PC-3 (cell line): ENCODE measurements at regions not wholly inside any gene's neighbourhood (a gene's known extent, or its start where the extent isn't known, plus 50 kb on each side); places are given as distances from the start of the nearest gene placed in this dataset.

Experiments
- ATAC-seq: fragments of 200-7000 bp; cut with Tn5 transposase; 2 replicates; pipeline ENCODE4 v1.9.1; 2020; ENCODE audit warnings: mild to moderate bottlenecking, moderate library complexity
- BruUV-seq: library from RNA; stranded (reverse); fragments of 400-500 nt; replicated peaks from 2 replicates; lab custom pipeline; 2021; lab: Mats Ljungman, UMichigan
- CTCF ChIA-PET: fragments of 300-600 bp; sonication (Branson Sonifier 250); formaldehyde crosslinking; loops from one replicate; lab custom pipeline; 2022; ENCODE audit warnings: antibody characterized with exemption; lab: Charles Lee
- POLR2A ChIA-PET: fragments of 300-600 bp; sonication (Branson Sonifier 250); formaldehyde crosslinking; loops from one replicate; lab custom pipeline; 2022; ENCODE audit warnings: antibody characterized with exemption; ENCODE audit not compliant: unreplicated experiment; lab: Charles Lee
- DNase-seq: peaks from one replicate; pipeline ENCODE4 v3.0.0-alpha.2; 2015
- H2AFZ ChIP-seq: fragments of 300-600 bp; sonication (generic); 2 replicates; pipeline ENCODE4 v1.6.0; 2016; ENCODE audit warnings: antibody characterized with exemption, low read length
- H3F3A ChIP-seq: fragments of 300-600 bp; sonication (generic); one replicate; pipeline ENCODE4 v1.6.0; 2017; ENCODE audit warnings: antibody characterized with exemption, low read length, control low read depth, mild to moderate bottlenecking; ENCODE audit not compliant: unreplicated experiment
- H3K27ac ChIP-seq: fragments of 300-600 bp; sonication (generic); 2 replicates; pipeline ENCODE4 v1.5.1; 2016; ENCODE audit warnings: mild to moderate bottlenecking, low read length
- H3K27me3 ChIP-seq: fragments of 300-600 bp; sonication (generic); 2 replicates; pipeline ENCODE4 v1.6.1; 2016; ENCODE audit warnings: low read length, mixed read lengths
- H3K36me3 ChIP-seq: fragments of 300-600 bp; sonication (generic); 2 replicates; pipeline ENCODE4 v1.6.1; 2016; ENCODE audit warnings: low read depth, mixed run types, low read length, mixed read lengths
- H3K4me1 ChIP-seq: fragments of 300-600 bp; sonication (generic); 2 replicates; pipeline ENCODE4 v1.5.1; 2016; ENCODE audit warnings: low read length; ENCODE audit not compliant: insufficient read depth
- H3K4me2 ChIP-seq: fragments of 300-600 bp; sonication (generic); 2 replicates; pipeline ENCODE4 v1.6.0; 2016; ENCODE audit warnings: low read length
- H3K4me3 ChIP-seq: fragments of 300-600 bp; sonication (generic); 2 replicates; pipeline ENCODE4 v1.5.1; 2016; ENCODE audit warnings: mild to moderate bottlenecking, low read length, mixed read lengths
- H3K79me2 ChIP-seq: fragments of 300-600 bp; sonication (generic); 2 replicates; pipeline ENCODE4 v1.6.1; 2017; ENCODE audit warnings: low read length, mixed read lengths
- H3K9ac ChIP-seq: fragments of 300-600 bp; sonication (generic); 2 replicates; pipeline ENCODE4 v1.6.0; 2016; ENCODE audit warnings: mild to moderate bottlenecking, low read length
- H3K9me2 ChIP-seq: fragments of 300-600 bp; sonication (generic); replicated peaks from 2 replicates; pipeline ENCODE4 v1.6.1; 2016; ENCODE audit warnings: mixed run types, low read length, mixed read lengths
- H3K9me3 ChIP-seq: fragments of 300-600 bp; sonication (generic); 2 replicates; pipeline ENCODE4 v1.6.1; 2016; ENCODE audit warnings: low read length, mixed read lengths
- H4K20me1 ChIP-seq: fragments of 300-600 bp; sonication (generic); 2 replicates; pipeline ENCODE4 v1.6.1; 2016; ENCODE audit warnings: low read length, mixed read lengths
- EZH2 ChIP-seq: fragments of 300-600 bp; sonication (generic); IDR thresholded peaks from one replicate; pipeline ENCODE4 v1.6.1; 2017; ENCODE audit warnings: antibody characterized with exemption, mild to moderate bottlenecking, low read length; ENCODE audit not compliant: unreplicated experiment
- EZH2phosphoT487 ChIP-seq: fragments of 300-600 bp; sonication (generic); IDR thresholded peaks from 2 replicates; pipeline ENCODE4 v1.6.1; 2018; ENCODE audit warnings: mild to moderate bottlenecking, antibody characterized with exemption, low read length, borderline replicate concordance
- intact Hi-C: fragments of 100-400 bp; cut with micrococcal nuclease; formaldehyde crosslinking; loops from 2 replicates; pipeline ENCODE4 v1.9.0; 2023
- TF ChIP-seq, protein P1 (sequence below): fragments of 300-600 bp; sonication (generic); conservative IDR thresholded peaks from 2 replicates; pipeline ENCODE4 v1.5.1; 2017; ENCODE audit warnings: antibody characterized with exemption, low read depth, mild to moderate bottlenecking, low read length

DNA sequence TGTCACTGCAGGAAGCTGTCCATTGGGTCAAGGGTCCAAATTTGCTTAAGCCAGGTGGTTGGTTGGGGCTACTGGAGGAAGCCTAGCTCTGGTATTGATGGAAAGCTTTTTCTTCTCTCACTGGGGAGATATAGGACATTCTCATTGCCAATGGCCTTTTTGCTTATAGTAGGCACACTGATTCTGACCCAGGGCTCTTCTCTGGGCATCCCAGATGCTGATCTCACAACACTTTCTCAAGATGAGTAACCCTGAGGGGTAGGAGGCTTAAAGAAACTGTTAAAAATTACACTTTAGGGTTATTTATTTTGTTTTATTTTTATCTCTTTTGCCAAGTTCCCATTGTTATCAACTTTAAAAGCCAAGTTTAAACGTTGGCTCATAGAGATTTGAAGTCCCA is 337.8 kb downstream of the LRRC3B start:
- intact Hi-C loops, result no loop called here
- Histone ChIP-seq H3K27me3 (no peaks in the 10 kb centered on the region), H3K4me2 (no peak overlapping the region), H3K36me3 (no peaks in the 10 kb centered on the region), H3F3A (no peaks in the 10 kb centered on the region), H3K4me1 (no peaks in the 10 kb centered on the region), H4K20me1 (no peaks in the 10 kb centered on the region), H3K79me2 (no peaks in the 10 kb centered on the region), H3K9ac (no peak overlapping the region), H2AFZ (no peak overlapping the region), H3K9me3 (0 out of 2 replicates have a peak, but pooled peaks cover 4% of the 10 kb centered on the region), H3K4me3 (no peak overlapping the region), H3K9me2 (no peaks in the 10 kb centered on the region), H3K27ac (no peak overlapping the region)
- POLR2A ChIA-PET, result no interaction called here
- CTCF ChIA-PET, result no interaction called here
- TF ChIP-seq EZH2phosphoT487 (no peak), EZH2 (no peak)
- TF ChIP-seq, protein P1, sequence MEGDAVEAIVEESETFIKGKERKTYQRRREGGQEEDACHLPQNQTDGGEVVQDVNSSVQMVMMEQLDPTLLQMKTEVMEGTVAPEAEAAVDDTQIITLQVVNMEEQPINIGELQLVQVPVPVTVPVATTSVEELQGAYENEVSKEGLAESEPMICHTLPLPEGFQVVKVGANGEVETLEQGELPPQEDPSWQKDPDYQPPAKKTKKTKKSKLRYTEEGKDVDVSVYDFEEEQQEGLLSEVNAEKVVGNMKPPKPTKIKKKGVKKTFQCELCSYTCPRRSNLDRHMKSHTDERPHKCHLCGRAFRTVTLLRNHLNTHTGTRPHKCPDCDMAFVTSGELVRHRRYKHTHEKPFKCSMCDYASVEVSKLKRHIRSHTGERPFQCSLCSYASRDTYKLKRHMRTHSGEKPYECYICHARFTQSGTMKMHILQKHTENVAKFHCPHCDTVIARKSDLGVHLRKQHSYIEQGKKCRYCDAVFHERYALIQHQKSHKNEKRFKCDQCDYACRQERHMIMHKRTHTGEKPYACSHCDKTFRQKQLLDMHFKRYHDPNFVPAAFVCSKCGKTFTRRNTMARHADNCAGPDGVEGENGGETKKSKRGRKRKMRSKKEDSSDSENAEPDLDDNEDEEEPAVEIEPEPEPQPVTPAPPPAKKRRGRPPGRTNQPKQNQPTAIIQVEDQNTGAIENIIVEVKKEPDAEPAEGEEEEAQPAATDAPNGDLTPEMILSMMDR, result no peak
- ATAC-seq (no peak), DNase-seq (no peak)
- no TSS peak for BruUV-seq

DNA sequence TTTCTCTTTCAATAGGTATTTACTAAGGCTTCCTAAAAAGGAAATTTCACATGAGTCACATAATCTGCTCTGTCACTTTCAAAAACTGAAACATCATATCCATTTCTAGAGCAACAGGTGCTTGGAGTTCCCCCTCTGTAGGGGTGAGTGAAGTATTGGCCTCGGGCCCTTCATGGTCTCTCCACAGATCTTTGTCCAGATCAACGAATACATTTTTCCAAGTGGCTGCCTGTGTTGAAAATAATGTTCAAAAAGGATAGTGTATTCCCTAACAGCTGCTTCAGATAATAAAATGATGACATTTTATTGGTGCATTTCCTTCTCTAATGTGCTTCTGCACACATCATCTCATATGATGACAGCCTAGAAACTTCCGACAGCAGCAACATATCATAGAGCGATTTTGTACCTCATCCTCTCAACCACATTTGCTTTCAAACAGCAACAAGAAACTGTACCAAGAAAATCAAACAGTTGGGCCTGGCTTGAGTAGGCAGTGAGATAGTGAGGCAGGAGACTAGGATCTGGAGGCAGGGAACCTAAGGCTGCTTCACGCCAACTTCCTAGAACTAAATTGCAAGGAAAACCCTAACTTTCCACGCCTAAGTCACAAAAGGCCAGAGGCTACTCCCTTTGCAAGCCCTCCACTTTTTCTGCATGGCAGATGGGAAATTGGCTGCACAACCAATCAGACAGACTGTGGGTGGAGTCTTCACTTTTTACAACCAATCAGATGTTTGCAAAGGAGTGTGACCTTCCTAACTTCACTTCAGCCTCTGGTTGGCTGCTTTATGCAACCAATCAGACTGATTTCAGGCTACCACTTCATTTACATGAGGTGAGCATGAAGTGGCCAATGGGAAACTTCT is 340.2 kb downstream of the LRRC3B start:
- no peak for ATAC-seq
- Histone ChIP-seq H3K79me2 (no peaks in the 10 kb centered on the region), H3K9me2 (no peaks in the 10 kb centered on the region), H3K27me3 (no peaks in the 10 kb centered on the region), H3K9ac (no peak overlapping the region), H3K27ac (no peak overlapping the region), H4K20me1 (no peaks in the 10 kb centered on the region), H3F3A (no peaks in the 10 kb centered on the region), H3K9me3 (0 out of 2 replicates have a peak, but pooled peaks cover 4% of the 10 kb centered on the region), H3K4me2 (no peak overlapping the region), H3K4me1 (no peaks in the 10 kb centered on the region), H3K4me3 (no peak overlapping the region), H3K36me3 (no peaks in the 10 kb centered on the region), H2AFZ (no peak overlapping the region)
- intact Hi-C loops, result no loop called here
- POLR2A ChIA-PET, result no interaction called here
- BruUV-seq, result no TSS peak
- CTCF ChIA-PET, result no interaction called here
- no peak for DNase-seq
- no peak for TF ChIP-seq EZH2
- TF ChIP-seq, protein P1, result no peak
- no peak for TF ChIP-seq EZH2phosphoT487

DNA sequence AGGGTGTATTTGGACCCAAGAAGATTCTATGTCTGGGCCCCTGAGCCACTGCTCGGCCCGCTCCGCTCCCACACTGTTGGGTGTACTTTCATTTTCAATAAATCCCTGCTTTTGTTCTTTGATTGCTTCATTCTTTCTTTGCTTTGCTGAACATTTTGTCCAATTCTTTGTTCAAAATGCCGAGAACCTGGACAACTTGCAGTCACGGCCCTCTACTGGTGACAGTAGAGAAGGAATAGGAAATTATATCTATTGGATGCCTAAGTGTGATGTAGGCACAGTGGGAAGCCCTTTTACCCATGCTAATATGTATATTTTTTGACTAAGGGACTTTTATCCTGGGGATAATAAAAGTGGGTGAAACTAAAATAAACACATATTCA is 340.8 kb downstream of the LRRC3B start:
- H3K27ac ChIP-seq, result no peak overlapping the region
- H3F3A ChIP-seq, result no peaks in the 10 kb centered on the region
- no peaks in the 10 kb centered on the region for H3K27me3 ChIP-seq
- H2AFZ ChIP-seq, result no peak overlapping the region
- H3K4me1 ChIP-seq, result no peaks in the 10 kb centered on the region
- TF ChIP-seq EZH2phosphoT487, result no peak
- TF ChIP-seq, protein P1, result peak; percentile 45
- DNase-seq (no peak), ATAC-seq (no peak)
- H3K36me3 ChIP-seq, result no peaks in the 10 kb centered on the region
- intact Hi-C loops, result no loop called here
- CTCF ChIA-PET, result no interaction called here
- H3K9ac ChIP-seq, result no peak overlapping the region
- H3K4me2 ChIP-seq, result no peak overlapping the region
- H3K79me2 ChIP-seq, result no peaks in the 10 kb centered on the region
- H3K4me3 ChIP-seq, result no peak overlapping the region
- no peaks in the 10 kb centered on the region for H3K9me2 ChIP-seq
- POLR2A ChIA-PET, result no interaction called here
- H4K20me1 ChIP-seq, result no peaks in the 10 kb centered on the region
- H3K9me3 ChIP-seq, result 0 out of 2 replicates have a peak, but pooled peaks cover 4% of the 10 kb centered on the region
- no TSS peak for BruUV-seq
